ENCODE measurements at regions not wholly inside any gene's neighbourhood (a gene's known extent, or its start where the extent isn't known, plus 50 kb on each side); places are given as distances from the start of the nearest gene placed in this dataset.

GRCh38 chr12:61798778-61799177, 461.4 kb upstream of the USP15 start:
- H3K79me2 ChIP-seq (ENCODE audit: low read length), result no peaks in the 10 kb centered on the region
- no peak overlapping the region for H3K27ac ChIP-seq (ENCODE audit: low read length)
- no peaks in the 10 kb centered on the region for H3K27me3 ChIP-seq (ENCODE audit: low read depth, low read length)
- TF ChIP-seq EZH2phosphoT487 (IDR thresholded peaks at IDR 0.05; ENCODE audit: low read depth) (no peak), CTCF (IDR thresholded peaks at IDR 0.05; ENCODE audit: low read depth, low read length) (no peak)
- no peaks in the 10 kb centered on the region for H4K20me1 ChIP-seq (ENCODE audit: insufficient read depth, low read length)
- H3K4me2 ChIP-seq (ENCODE audit: low read length), result no peak overlapping the region
- no peaks in the 10 kb centered on the region for H3K4me1 ChIP-seq (ENCODE audit: low read length)
- H3K4me3 ChIP-seq (ENCODE audit: low read length), result no peak overlapping the region
- no peaks in the 10 kb centered on the region for H3K36me3 ChIP-seq (replicated peaks; ENCODE audit: low read depth, low read length)
- no peaks in the 10 kb centered on the region for H3K9me3 ChIP-seq (ENCODE audit: insufficient read depth, low read length)
- H3K9ac ChIP-seq (ENCODE audit: low read length), result no peak overlapping the region
- no peak overlapping the region for H2AFZ ChIP-seq (ENCODE audit: low read depth, low read length)

- no peak overlapping the region for H3K4me3 ChIP-seq (ENCODE audit: low read length)
- H3K4me2 ChIP-seq (ENCODE audit: low read length), result no peak overlapping the region
- no peak overlapping the region for H3K9ac ChIP-seq (ENCODE audit: low read length)
- no peak for TF ChIP-seq CTCF (IDR thresholded peaks at IDR 0.05; ENCODE audit: low read depth, low read length)
- TF ChIP-seq EZH2phosphoT487 (IDR thresholded peaks at IDR 0.05; ENCODE audit: low read depth), result no peak
- no peaks in the 10 kb centered on the region for H4K20me1 ChIP-seq (ENCODE audit: insufficient read depth, low read length)
- H2AFZ ChIP-seq (ENCODE audit: low read depth, low read length), result no peak overlapping the region
- H3K27ac ChIP-seq (ENCODE audit: low read length), result no peak overlapping the region
- no peaks in the 10 kb centered on the region for H3K4me1 ChIP-seq (ENCODE audit: low read length)
- no peaks in the 10 kb centered on the region for H3K27me3 ChIP-seq (ENCODE audit: low read depth, low read length)
- no peaks in the 10 kb centered on the region for H3K9me3 ChIP-seq (ENCODE audit: insufficient read depth, low read length)
- H3K79me2 ChIP-seq (ENCODE audit: low read length), result no peaks in the 10 kb centered on the region
- no peaks in the 10 kb centered on the region for H3K36me3 ChIP-seq (replicated peaks; ENCODE audit: low read depth, low read length)
Measured at GRCh38 chr12:61804301-61804700, 455.9 kb upstream of the USP15 start.

GRCh38 chr12:61808856-61809255, 451.3 kb upstream of the USP15 start:
- no peak overlapping the region for H2AFZ ChIP-seq (ENCODE audit: low read depth, low read length)
- TF ChIP-seq CTCF (IDR thresholded peaks at IDR 0.05; ENCODE audit: low read depth, low read length) (no peak), EZH2phosphoT487 (IDR thresholded peaks at IDR 0.05; ENCODE audit: low read depth) (no peak)
- H3K36me3 ChIP-seq (replicated peaks; ENCODE audit: low read depth, low read length), result no peaks in the 10 kb centered on the region
- H3K4me1 ChIP-seq (ENCODE audit: low read length), result no peaks in the 10 kb centered on the region
- H4K20me1 ChIP-seq (ENCODE audit: insufficient read depth, low read length), result no peaks in the 10 kb centered on the region
- H3K4me3 ChIP-seq (ENCODE audit: low read length), result no peak overlapping the region
- H3K79me2 ChIP-seq (ENCODE audit: low read length), result no peaks in the 10 kb centered on the region
- H3K9ac ChIP-seq (ENCODE audit: low read length), result no peak overlapping the region
- no peak overlapping the region for H3K4me2 ChIP-seq (ENCODE audit: low read length)
- H3K27ac ChIP-seq (ENCODE audit: low read length), result no peak overlapping the region
- H3K9me3 ChIP-seq (ENCODE audit: insufficient read depth, low read length), result no peaks in the 10 kb centered on the region
- no peaks in the 10 kb centered on the region for H3K27me3 ChIP-seq (ENCODE audit: low read depth, low read length)

- H3K36me3 ChIP-seq (replicated peaks; ENCODE audit: low read depth, low read length), result no peaks in the 10 kb centered on the region
- H2AFZ ChIP-seq (ENCODE audit: low read depth, low read length), result no peak overlapping the region
- H3K79me2 ChIP-seq (ENCODE audit: low read length), result no peaks in the 10 kb centered on the region
Measured at GRCh38 chr12:61810486-61810885, 449.7 kb upstream of the USP15 start.

More at GRCh38 chr12:61810486-61810885, 449.7 kb upstream of the USP15 start:
- no peaks in the 10 kb centered on the region for H3K27me3 ChIP-seq (ENCODE audit: low read depth, low read length)
- no peaks in the 10 kb centered on the region for H4K20me1 ChIP-seq (ENCODE audit: insufficient read depth, low read length)
- H3K4me1 ChIP-seq (ENCODE audit: low read length), result no peaks in the 10 kb centered on the region
- H3K9me3 ChIP-seq (ENCODE audit: insufficient read depth, low read length), result no peaks in the 10 kb centered on the region
- no peak overlapping the region for H3K4me2 ChIP-seq (ENCODE audit: low read length)
- no peak overlapping the region for H3K27ac ChIP-seq (ENCODE audit: low read length)
- TF ChIP-seq CTCF (IDR thresholded peaks at IDR 0.05; ENCODE audit: low read depth, low read length), result no peak
- no peak for TF ChIP-seq EZH2phosphoT487 (IDR thresholded peaks at IDR 0.05; ENCODE audit: low read depth)
- no peak overlapping the region for H3K9ac ChIP-seq (ENCODE audit: low read length)
- no peak overlapping the region for H3K4me3 ChIP-seq (ENCODE audit: low read length)

Data from OCI-LY3 (cell line).